ENCODE measurements at regions not wholly inside any gene's neighbourhood (a gene's known extent, or its start where the extent isn't known, plus 50 kb on each side); places are given as distances from the start of the nearest gene placed in this dataset.

GRCh38 chr2:226354434-226354833, 445.2 kb downstream of the IRS1 start:
- Mint-ChIP-seq H3K4me1 (ENCODE audit: low read depth) (no peaks in the 10 kb centered on the region), H3K4me3 (no peak overlapping the region), H3K27ac (no peak overlapping the region), H3K36me3 (no peaks in the 10 kb centered on the region), H3K27me3 (peaks cover 6% of the 10 kb centered on the region), H3K9me3 (ENCODE audit: low read depth) (no peaks in the 10 kb centered on the region)

DNA sequence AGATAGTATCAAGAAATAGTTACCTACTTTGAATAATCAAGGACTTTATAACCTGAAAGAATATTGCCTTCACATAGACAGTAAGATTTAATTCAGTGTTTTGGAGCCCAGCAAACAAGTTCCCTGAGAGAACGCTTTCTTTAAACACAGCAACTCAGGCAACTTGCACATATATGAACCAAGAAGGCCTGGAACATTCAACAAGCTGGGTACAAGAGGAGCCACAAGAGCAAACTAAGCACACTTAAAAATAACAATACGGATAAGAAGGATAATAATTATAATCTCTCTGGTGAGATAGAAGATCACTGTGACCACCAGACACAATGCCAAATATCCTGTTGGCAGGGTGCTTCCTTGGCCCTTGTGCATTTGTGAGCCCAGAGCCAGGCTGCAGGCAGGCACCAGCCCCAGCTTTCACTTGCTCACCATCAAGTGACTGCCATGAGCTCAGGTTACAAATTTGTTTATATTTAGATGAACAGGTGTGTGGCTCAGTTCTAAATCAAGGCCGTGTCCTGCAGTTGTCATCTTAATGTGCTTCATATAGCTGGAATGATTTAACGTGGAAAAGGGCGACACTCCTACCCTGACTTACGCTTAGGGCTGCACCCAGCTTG, 446.6 kb downstream of the IRS1 start:
- Mint-ChIP-seq H3K36me3 (no peaks in the 10 kb centered on the region), H3K4me3 (no peak overlapping the region), H3K9me3 (ENCODE audit: low read depth) (no peaks in the 10 kb centered on the region), H3K27me3 (peaks cover 2% of the 10 kb centered on the region), H3K4me1 (ENCODE audit: low read depth) (no peaks in the 10 kb centered on the region), H3K27ac (no peak overlapping the region)

- Mint-ChIP-seq H3K36me3 (no peaks in the 10 kb centered on the region), H3K4me3 (no peak overlapping the region), H3K4me1 (ENCODE audit: low read depth) (no peaks in the 10 kb centered on the region), H3K27me3 (peaks cover 2% of the 10 kb centered on the region), H3K9me3 (ENCODE audit: low read depth) (no peaks in the 10 kb centered on the region), H3K27ac (no peak overlapping the region)
Measured at GRCh38 chr2:226351711-226352110, 447.9 kb downstream of the IRS1 start.

DNA sequence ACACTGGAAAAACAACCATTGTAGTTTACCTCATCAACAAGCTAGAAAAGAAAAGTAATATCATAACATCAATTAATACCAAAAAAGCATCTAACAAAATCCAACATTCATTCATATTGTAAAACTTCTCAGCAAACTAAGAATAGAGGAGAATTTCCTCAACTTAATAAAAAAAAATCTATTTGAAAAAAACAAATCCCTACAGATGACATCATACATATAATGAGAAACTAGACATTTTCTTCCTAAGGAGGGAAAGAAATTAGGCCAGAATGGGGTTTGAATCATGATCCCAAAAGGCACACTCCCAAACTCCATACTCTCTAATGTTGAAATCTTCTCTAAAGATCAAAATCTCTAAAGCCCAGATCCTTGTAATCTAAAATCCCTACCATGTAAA, 460.0 kb downstream of the IRS1 start:
- Mint-ChIP-seq H3K36me3 (no peaks in the 10 kb centered on the region), H3K4me1 (ENCODE audit: low read depth) (no peaks in the 10 kb centered on the region), H3K4me3 (no peak overlapping the region), H3K9me3 (ENCODE audit: low read depth) (no peaks in the 10 kb centered on the region), H3K27ac (no peak overlapping the region), H3K27me3 (no peaks in the 10 kb centered on the region)

DNA sequence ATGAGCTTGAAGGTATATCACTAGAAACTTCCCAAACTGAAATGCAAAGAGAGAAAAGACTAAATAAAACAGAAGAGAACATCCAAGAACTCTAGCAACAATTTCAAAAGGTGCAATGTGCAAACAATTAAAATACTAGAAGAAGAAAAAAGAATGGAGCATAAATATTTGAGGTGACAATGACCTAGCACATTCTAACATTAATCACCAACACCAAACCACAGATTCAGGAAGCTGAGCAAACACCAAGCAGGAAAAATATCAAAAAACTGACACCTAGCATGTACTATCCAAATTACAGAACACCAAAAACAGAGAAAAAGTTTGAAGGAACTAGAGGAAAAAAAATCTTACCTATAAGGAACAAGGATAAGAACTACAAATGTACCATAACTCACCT, 460.8 kb downstream of the IRS1 start:
- Mint-ChIP-seq H3K27me3 (no peaks in the 10 kb centered on the region), H3K4me3 (no peak overlapping the region), H3K27ac (no peak overlapping the region), H3K36me3 (no peaks in the 10 kb centered on the region), H3K9me3 (ENCODE audit: low read depth) (no peaks in the 10 kb centered on the region), H3K4me1 (ENCODE audit: low read depth) (no peaks in the 10 kb centered on the region)

GRCh38 chr2:226337941-226338600, 461.5 kb downstream of the IRS1 start:
- H3K4me3 Mint-ChIP-seq: no peak overlapping the region
- H3K27ac Mint-ChIP-seq: no peak overlapping the region
- no peaks in the 10 kb centered on the region for H3K9me3 Mint-ChIP-seq (ENCODE audit: low read depth)
- no peaks in the 10 kb centered on the region for H3K4me1 Mint-ChIP-seq (ENCODE audit: low read depth)
- H3K36me3 Mint-ChIP-seq: no peaks in the 10 kb centered on the region
- H3K27me3 Mint-ChIP-seq: no peaks in the 10 kb centered on the region

DNA sequence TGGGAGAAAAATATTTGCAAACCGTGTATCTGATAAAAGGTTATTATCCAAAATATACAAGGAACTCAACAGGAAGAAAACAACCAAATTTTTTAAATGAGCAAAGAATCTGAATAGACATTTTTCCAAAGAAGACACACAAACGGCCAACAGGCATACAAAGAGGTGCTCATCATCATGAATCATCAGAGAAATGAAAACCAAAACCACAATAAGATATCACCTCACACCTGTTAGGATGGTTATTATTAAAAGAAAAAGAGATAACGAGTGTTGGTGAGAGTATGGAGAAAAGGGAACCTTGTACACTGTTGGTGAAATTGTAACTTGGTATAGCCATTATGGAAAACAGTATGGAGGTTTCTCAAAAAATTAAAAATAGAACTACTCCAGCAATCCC, 463.3 kb downstream of the IRS1 start:
- Mint-ChIP-seq H3K9me3 (ENCODE audit: low read depth) (no peaks in the 10 kb centered on the region), H3K36me3 (no peaks in the 10 kb centered on the region), H3K4me3 (no peak overlapping the region), H3K27ac (no peak overlapping the region), H3K4me1 (ENCODE audit: low read depth) (no peaks in the 10 kb centered on the region), H3K27me3 (no peaks in the 10 kb centered on the region)

GRCh38 chr2:226334981-226335720, 464.5 kb downstream of the IRS1 start:
- Mint-ChIP-seq H3K4me1 (ENCODE audit: low read depth) (no peaks in the 10 kb centered on the region), H3K27me3 (no peaks in the 10 kb centered on the region), H3K27ac (no peak overlapping the region), H3K4me3 (no peak overlapping the region), H3K9me3 (ENCODE audit: low read depth) (no peaks in the 10 kb centered on the region), H3K36me3 (no peaks in the 10 kb centered on the region)

- Mint-ChIP-seq H3K27ac (no peak overlapping the region), H3K27me3 (no peaks in the 10 kb centered on the region), H3K4me3 (no peak overlapping the region), H3K36me3 (no peaks in the 10 kb centered on the region), H3K9me3 (ENCODE audit: low read depth) (no peaks in the 10 kb centered on the region), H3K4me1 (ENCODE audit: low read depth) (no peaks in the 10 kb centered on the region)
Measured at GRCh38 chr2:226333388-226333787, 466.2 kb downstream of the IRS1 start.

GRCh38 chr2:226330206-226330605, 469.4 kb downstream of the IRS1 start:
- Mint-ChIP-seq H3K27ac (no peak overlapping the region), H3K4me1 (ENCODE audit: low read depth) (no peaks in the 10 kb centered on the region), H3K4me3 (no peak overlapping the region), H3K9me3 (ENCODE audit: low read depth) (no peaks in the 10 kb centered on the region), H3K27me3 (peaks cover 1% of the 10 kb centered on the region), H3K36me3 (no peaks in the 10 kb centered on the region)

DNA sequence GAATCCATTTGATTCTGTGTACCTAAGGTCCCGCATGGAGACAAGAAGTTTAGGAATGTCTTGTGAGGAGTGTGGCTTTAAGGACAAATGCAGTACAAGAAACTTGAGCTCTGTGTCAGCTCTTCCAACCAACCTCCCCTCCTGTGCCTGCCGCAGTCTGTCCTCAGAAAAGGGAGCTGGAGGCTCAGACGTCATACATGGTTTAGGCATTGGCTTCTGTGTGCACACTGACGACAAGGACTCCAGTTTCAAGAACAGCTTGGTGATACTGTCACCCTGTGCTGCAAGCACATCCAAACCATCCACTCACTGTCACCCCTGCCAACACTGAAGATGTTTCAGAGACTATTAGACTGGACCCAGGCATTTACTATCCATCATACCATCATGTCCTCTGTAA, 470.4 kb downstream of the IRS1 start:
- no peak overlapping the region for H3K4me3 Mint-ChIP-seq
- no peaks in the 10 kb centered on the region for H3K36me3 Mint-ChIP-seq

GRCh38 chr2:226327830-226328229, 471.8 kb downstream of the IRS1 start:
- Mint-ChIP-seq H3K27me3 (peaks cover 4% of the 10 kb centered on the region), H3K36me3 (no peaks in the 10 kb centered on the region), H3K9me3 (ENCODE audit: low read depth) (no peaks in the 10 kb centered on the region), H3K27ac (no peak overlapping the region), H3K4me1 (ENCODE audit: low read depth) (no peaks in the 10 kb centered on the region), H3K4me3 (no peak overlapping the region)

More for the DNA sequence above, 470.4 kb downstream of the IRS1 start:
- H3K27me3 Mint-ChIP-seq: peaks cover 1% of the 10 kb centered on the region
- no peaks in the 10 kb centered on the region for H3K9me3 Mint-ChIP-seq (ENCODE audit: low read depth)
- no peaks in the 10 kb centered on the region for H3K4me1 Mint-ChIP-seq (ENCODE audit: low read depth)
- H3K27ac Mint-ChIP-seq: no peak overlapping the region

GRCh38 chr2:226325526-226325925, 474.1 kb downstream of the IRS1 start:
- no peaks in the 10 kb centered on the region for H3K9me3 Mint-ChIP-seq (ENCODE audit: low read depth)
- peaks cover 7% of the 10 kb centered on the region for H3K27me3 Mint-ChIP-seq
- no peaks in the 10 kb centered on the region for H3K36me3 Mint-ChIP-seq
- H3K27ac Mint-ChIP-seq: no peak overlapping the region
- H3K4me1 Mint-ChIP-seq (ENCODE audit: low read depth): no peaks in the 10 kb centered on the region
- no peak overlapping the region for H3K4me3 Mint-ChIP-seq

DNA sequence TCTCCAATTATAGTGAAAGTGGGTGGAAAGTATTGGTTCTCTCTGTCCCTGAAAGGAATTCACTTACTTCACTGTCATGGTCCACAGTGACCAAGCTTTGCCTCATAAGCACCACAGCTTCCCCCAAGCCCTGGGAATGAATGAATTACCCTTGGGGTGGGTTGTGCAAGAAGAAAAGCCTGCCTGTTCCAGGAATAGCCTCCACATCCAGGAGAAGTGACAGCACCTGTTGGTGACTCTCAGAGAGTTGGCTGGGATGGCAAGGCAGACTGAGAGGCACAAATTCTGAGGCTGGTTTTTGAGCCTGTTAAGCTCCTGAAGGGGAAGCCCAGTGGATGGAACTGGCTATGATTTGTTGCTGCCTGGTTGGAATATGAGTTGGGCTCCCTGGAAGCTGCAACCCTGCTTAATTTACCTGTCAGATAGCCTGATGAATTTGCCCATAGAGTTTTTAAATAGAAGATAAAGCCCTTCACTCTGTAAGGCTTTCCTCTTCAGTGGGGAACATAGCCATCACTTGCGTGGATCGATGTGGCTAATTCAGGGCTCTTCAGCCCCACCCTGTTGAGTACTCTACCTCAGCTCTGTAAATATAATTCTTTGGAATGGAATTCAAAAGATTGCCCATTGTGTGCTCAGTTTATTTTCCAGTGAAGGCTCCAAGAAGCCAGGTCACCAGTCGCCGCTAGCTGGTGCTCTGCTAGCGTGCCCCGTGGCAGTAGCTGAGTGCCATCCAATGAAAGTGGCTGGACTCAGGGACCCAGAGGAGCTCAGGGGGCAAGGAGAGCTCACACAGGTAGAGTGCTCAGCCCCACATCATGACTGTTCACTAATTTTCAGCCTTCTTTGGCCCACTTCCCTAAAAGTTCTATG, 479.3 kb downstream of the IRS1 start:
- Mint-ChIP-seq H3K27me3 (peaks cover 13% of the 10 kb centered on the region), H3K27ac (no peak overlapping the region), H3K4me1 (ENCODE audit: low read depth) (no peaks in the 10 kb centered on the region), H3K36me3 (no peaks in the 10 kb centered on the region), H3K9me3 (ENCODE audit: low read depth) (no peaks in the 10 kb centered on the region), H3K4me3 (no peak overlapping the region)

DNA sequence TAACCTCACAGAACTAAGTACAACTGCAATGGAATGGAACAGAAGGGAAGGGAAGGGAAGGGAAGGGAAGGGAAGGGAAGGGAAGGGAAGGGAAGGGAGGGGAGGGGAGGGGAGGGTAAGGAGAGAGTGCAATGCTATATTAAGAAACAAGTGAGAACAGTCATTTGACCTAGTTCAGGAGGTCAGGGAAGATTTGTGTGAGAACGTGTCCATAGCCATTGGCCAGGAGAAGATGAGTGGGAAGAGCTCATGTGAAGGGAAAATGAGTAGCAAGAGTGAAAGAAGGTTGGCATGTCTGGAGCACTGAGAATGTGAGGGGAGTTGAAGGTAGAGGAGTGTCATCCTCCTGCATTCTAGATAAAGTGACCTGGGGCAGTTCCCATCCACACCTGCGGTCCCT, 481.6 kb downstream of the IRS1 start:
- H3K27ac Mint-ChIP-seq: no peak overlapping the region
- H3K9me3 Mint-ChIP-seq (ENCODE audit: low read depth): no peaks in the 10 kb centered on the region
- no peaks in the 10 kb centered on the region for H3K4me1 Mint-ChIP-seq (ENCODE audit: low read depth)
- H3K36me3 Mint-ChIP-seq: no peaks in the 10 kb centered on the region
- peaks cover 15% of the 10 kb centered on the region for H3K27me3 Mint-ChIP-seq
- no peak overlapping the region for H3K4me3 Mint-ChIP-seq

All from activated naive CD8-positive, alpha-beta T cell (primary cell).